HEK293 (cell line): ENCODE measurements at regions not wholly inside any gene's neighbourhood (a gene's known extent, or its start where the extent isn't known, plus 50 kb on each side); places are given as distances from the start of the nearest gene placed in this dataset.

Source experiments
- BCL11A ChIP-seq: fragments of 450-650 bp; formaldehyde crosslinking; IDR thresholded peaks from 2 replicates; pipeline ENCODE4 v1.5.1; 2016; ENCODE audit warnings: low read depth, missing biosample characterization, missing genetic modification characterization
- FEZF1 ChIP-seq: fragments of 450-650 bp; formaldehyde crosslinking; IDR thresholded peaks from 2 replicates; pipeline ENCODE4 v1.5.1; 2016; ENCODE audit warnings: missing biosample characterization, missing genetic modification characterization
- GLIS1 ChIP-seq: fragments of 450-650 bp; formaldehyde crosslinking; IDR thresholded peaks from 2 replicates; pipeline ENCODE4 v1.5.1; 2016; ENCODE audit warnings: missing biosample characterization, missing genetic modification characterization
- HIC1 ChIP-seq: fragments of 450-650 bp; formaldehyde crosslinking; IDR thresholded peaks from 2 replicates; pipeline ENCODE4 v1.5.1; 2016; ENCODE audit warnings: missing biosample characterization, missing genetic modification characterization
- INSM2 ChIP-seq: fragments of 450-650 bp; formaldehyde crosslinking; IDR thresholded peaks from 2 replicates; pipeline ENCODE4 v1.5.1; 2016; ENCODE audit warnings: missing biosample characterization, missing genetic modification characterization
- KLF10 ChIP-seq: fragments of 450-650 bp; IDR thresholded peaks from 2 replicates; pipeline ENCODE4 v1.5.1; 2018; ENCODE audit warnings: missing biosample characterization, mild to moderate bottlenecking, missing genetic modification characterization
- PRDM6 ChIP-seq: fragments of 450-650 bp; formaldehyde crosslinking; IDR thresholded peaks from 2 replicates; pipeline ENCODE4 v1.5.1; 2017; ENCODE audit warnings: missing biosample characterization, missing genetic modification characterization
- ZBTB1 ChIP-seq: fragments of 450-650 bp; formaldehyde crosslinking; IDR thresholded peaks from 2 replicates; pipeline ENCODE4 v1.5.1; 2016; ENCODE audit warnings: missing biosample characterization, missing genetic modification characterization
- ZEB2 ChIP-seq: fragments of 450-650 bp; formaldehyde crosslinking; IDR thresholded peaks from 2 replicates; pipeline ENCODE4 v1.5.1; 2016; ENCODE audit warnings: missing biosample characterization, missing genetic modification characterization
- ZNF248 ChIP-seq: fragments of 450-650 bp; formaldehyde crosslinking; IDR thresholded peaks from 2 replicates; pipeline ENCODE4 v1.5.1; 2017; ENCODE audit warnings: missing biosample characterization, missing genetic modification characterization
- ZNF324 ChIP-seq: fragments of 450-650 bp; formaldehyde crosslinking; IDR thresholded peaks from 2 replicates; pipeline ENCODE4 v1.5.1; 2016; ENCODE audit warnings: missing biosample characterization, missing genetic modification characterization
- ZNF514 ChIP-seq: fragments of 450-650 bp; formaldehyde crosslinking; IDR thresholded peaks from 2 replicates; pipeline ENCODE4 v1.5.1; 2016; ENCODE audit warnings: missing biosample characterization, missing genetic modification characterization
- ZNF843 ChIP-seq: fragments of 450-650 bp; formaldehyde crosslinking; IDR thresholded peaks from 2 replicates; pipeline ENCODE4 v1.5.1; 2016; ENCODE audit warnings: missing biosample characterization, missing genetic modification characterization
- TF ChIP-seq, protein P1 (sequence below): fragments of 450-650 bp; formaldehyde crosslinking; IDR thresholded peaks from 2 replicates; pipeline ENCODE4 v1.5.1; 2016; ENCODE audit warnings: missing biosample characterization, missing genetic modification characterization
- TF ChIP-seq, protein P2 (sequence below): fragments of 450-650 bp; formaldehyde crosslinking; IDR thresholded peaks from 2 replicates; pipeline ENCODE4 v1.5.1; 2016; ENCODE audit warnings: missing biosample characterization, missing genetic modification characterization
- TF ChIP-seq, protein P3 (sequence below): fragments of 450-650 bp; formaldehyde crosslinking; IDR thresholded peaks from 2 replicates; pipeline ENCODE4 v1.5.1; 2017; ENCODE audit warnings: missing biosample characterization, missing genetic modification characterization
- TF ChIP-seq, protein P4 (sequence below): fragments of 450-650 bp; formaldehyde crosslinking; IDR thresholded peaks from 2 replicates; pipeline ENCODE4 v1.5.1; 2016; ENCODE audit warnings: missing biosample characterization, missing genetic modification characterization, borderline replicate concordance

GRCh38 chr10:3468919-3469638, 296.5 kb upstream of the PITRM1 start (continued):
- TF ChIP-seq HIC1 (tag by site-specific recombination) (peak; percentile 70; the same call in 1 of the 2 replicates), PRDM6 (tag by site-specific recombination) (peak; percentile 87), ZNF324 (tag by site-specific recombination) (0 out of 2 replicates have a peak, but pooled peaks have one; percentile 64), ZNF514 (tag by site-specific recombination) (no peak), ZNF248 (tag by site-specific recombination) (no peak), GLIS1 (0 out of 2 replicates have a peak, but pooled peaks have one; percentile 30), KLF10 (peak; percentile 73), FEZF1 (peak; percentile 77), ZNF843 (tag by site-specific recombination) (peak; percentile 91), ZEB2 (tag by site-specific recombination) (peak; percentile 93), BCL11A (tag by site-specific recombination) (peak; percentile 64; the same call in 1 of the 2 replicates), ZBTB1 (tag by site-specific recombination) (no peak; the same call in 1 of the 2 replicates), INSM2 (peak; percentile 93)
- TF ChIP-seq, protein P1, sequence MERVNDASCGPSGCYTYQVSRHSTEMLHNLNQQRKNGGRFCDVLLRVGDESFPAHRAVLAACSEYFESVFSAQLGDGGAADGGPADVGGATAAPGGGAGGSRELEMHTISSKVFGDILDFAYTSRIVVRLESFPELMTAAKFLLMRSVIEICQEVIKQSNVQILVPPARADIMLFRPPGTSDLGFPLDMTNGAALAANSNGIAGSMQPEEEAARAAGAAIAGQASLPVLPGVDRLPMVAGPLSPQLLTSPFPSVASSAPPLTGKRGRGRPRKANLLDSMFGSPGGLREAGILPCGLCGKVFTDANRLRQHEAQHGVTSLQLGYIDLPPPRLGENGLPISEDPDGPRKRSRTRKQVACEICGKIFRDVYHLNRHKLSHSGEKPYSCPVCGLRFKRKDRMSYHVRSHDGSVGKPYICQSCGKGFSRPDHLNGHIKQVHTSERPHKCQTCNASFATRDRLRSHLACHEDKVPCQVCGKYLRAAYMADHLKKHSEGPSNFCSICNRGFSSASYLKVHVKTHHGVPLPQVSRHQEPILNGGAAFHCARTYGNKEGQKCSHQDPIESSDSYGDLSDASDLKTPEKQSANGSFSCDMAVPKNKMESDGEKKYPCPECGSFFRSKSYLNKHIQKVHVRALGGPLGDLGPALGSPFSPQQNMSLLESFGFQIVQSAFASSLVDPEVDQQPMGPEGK (tag by site-specific recombination): 0 out of 2 replicates have a peak, but pooled peaks have one; percentile 11
- TF ChIP-seq, protein P2, sequence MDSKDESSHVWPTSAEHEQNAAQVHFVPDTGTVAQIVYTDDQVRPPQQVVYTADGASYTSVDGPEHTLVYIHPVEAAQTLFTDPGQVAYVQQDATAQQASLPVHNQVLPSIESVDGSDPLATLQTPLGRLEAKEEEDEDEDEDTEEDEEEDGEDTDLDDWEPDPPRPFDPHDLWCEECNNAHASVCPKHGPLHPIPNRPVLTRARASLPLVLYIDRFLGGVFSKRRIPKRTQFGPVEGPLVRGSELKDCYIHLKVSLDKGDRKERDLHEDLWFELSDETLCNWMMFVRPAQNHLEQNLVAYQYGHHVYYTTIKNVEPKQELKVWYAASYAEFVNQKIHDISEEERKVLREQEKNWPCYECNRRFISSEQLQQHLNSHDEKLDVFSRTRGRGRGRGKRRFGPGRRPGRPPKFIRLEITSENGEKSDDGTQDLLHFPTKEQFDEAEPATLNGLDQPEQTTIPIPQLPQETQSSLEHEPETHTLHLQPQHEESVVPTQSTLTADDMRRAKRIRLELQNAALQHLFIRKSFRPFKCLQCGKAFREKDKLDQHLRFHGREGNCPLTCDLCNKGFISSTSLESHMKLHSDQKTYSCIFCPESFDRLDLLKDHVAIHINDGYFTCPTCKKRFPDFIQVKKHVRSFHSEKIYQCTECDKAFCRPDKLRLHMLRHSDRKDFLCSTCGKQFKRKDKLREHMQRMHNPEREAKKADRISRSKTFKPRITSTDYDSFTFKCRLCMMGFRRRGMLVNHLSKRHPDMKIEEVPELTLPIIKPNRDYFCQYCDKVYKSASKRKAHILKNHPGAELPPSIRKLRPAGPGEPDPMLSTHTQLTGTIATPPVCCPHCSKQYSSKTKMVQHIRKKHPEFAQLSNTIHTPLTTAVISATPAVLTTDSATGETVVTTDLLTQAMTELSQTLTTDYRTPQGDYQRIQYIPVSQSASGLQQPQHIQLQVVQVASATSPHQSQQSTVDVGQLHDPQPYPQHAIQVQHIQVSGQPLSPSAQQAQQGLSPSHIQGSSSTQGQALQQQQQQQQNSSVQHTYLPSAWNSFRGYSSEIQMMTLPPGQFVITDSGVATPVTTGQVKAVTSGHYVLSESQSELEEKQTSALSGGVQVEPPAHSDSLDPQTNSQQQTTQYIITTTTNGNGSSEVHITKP: peak; percentile 27; the same call in 1 of the 2 replicates
- TF ChIP-seq, protein P3, sequence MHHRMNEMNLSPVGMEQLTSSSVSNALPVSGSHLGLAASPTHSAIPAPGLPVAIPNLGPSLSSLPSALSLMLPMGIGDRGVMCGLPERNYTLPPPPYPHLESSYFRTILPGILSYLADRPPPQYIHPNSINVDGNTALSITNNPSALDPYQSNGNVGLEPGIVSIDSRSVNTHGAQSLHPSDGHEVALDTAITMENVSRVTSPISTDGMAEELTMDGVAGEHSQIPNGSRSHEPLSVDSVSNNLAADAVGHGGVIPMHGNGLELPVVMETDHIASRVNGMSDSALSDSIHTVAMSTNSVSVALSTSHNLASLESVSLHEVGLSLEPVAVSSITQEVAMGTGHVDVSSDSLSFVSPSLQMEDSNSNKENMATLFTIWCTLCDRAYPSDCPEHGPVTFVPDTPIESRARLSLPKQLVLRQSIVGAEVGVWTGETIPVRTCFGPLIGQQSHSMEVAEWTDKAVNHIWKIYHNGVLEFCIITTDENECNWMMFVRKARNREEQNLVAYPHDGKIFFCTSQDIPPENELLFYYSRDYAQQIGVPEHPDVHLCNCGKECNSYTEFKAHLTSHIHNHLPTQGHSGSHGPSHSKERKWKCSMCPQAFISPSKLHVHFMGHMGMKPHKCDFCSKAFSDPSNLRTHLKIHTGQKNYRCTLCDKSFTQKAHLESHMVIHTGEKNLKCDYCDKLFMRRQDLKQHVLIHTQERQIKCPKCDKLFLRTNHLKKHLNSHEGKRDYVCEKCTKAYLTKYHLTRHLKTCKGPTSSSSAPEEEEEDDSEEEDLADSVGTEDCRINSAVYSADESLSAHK (tag by site-specific recombination): peak; percentile 67
- TF ChIP-seq, protein P4, sequence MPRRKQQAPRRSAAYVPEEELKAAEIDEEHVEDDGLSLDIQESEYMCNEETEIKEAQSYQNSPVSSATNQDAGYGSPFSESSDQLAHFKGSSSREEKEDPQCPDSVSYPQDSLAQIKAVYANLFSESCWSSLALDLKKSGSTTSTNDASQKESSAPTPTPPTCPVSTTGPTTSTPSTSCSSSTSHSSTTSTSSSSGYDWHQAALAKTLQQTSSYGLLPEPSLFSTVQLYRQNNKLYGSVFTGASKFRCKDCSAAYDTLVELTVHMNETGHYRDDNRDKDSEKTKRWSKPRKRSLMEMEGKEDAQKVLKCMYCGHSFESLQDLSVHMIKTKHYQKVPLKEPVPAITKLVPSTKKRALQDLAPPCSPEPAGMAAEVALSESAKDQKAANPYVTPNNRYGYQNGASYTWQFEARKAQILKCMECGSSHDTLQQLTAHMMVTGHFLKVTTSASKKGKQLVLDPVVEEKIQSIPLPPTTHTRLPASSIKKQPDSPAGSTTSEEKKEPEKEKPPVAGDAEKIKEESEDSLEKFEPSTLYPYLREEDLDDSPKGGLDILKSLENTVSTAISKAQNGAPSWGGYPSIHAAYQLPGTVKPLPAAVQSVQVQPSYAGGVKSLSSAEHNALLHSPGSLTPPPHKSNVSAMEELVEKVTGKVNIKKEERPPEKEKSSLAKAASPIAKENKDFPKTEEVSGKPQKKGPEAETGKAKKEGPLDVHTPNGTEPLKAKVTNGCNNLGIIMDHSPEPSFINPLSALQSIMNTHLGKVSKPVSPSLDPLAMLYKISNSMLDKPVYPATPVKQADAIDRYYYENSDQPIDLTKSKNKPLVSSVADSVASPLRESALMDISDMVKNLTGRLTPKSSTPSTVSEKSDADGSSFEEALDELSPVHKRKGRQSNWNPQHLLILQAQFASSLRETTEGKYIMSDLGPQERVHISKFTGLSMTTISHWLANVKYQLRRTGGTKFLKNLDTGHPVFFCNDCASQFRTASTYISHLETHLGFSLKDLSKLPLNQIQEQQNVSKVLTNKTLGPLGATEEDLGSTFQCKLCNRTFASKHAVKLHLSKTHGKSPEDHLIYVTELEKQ: peak; percentile 90; the same call in 1 of the 2 replicates
